ENCODE measurements at regions not wholly inside any gene's neighbourhood (a gene's known extent, or its start where the extent isn't known, plus 50 kb on each side); places are given as distances from the start of the nearest gene placed in this dataset.

- Histone ChIP-seq H3K4me1 (ENCODE audit: control insufficient read depth, insufficient read depth, low read length) (peaks cover 14% of the 10 kb centered on the region), H3K27ac (ENCODE audit: insufficient read depth, low read depth, low read length, poor library complexity, severe bottlenecking) (peak overlapping the region; percentile 68), H3K9me3 (ENCODE audit: control insufficient read depth, low read length) (no peaks in the 10 kb centered on the region), H3K27me3 (ENCODE audit: control insufficient read depth, insufficient read depth, low read length, poor library complexity, severe bottlenecking) (no peaks in the 10 kb centered on the region), H3K4me3 (ENCODE audit: insufficient read depth, low read depth, low read length) (no peak overlapping the region), H3K36me3 (ENCODE audit: control insufficient read depth, insufficient read depth, low read length) (no peaks in the 10 kb centered on the region)
- WGBS, 2 experiments, result 1 to 3% methylated on average over 9 of the region's 9 CpGs
Observed at GRCh38 chr5:4212981-4213819, 617.6 kb downstream of the IRX1 start.

DNA sequence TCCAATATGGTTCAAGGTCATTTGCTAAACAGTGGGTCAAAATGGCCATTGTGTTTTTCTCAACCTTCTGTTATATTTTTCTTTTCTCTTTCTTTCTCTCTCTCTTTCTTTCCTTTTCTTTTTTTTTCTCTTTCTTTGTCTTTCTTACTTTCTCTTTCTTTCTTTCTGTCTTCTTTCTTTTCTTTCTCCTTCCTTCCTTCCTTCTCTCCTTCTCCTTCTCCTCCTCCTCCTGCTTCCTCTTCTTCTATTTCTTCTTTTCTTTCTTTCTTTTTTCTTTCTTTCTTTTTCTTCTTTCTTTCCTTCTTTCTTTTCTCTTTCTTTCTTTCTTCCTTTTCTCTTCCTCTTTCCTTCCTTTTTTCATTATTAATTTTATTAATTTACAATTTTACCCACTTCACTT is 619.5 kb downstream of the IRX1 start:
- Histone ChIP-seq H3K4me3 (ENCODE audit: insufficient read depth, low read depth, low read length) (no peak overlapping the region), H3K4me1 (ENCODE audit: control insufficient read depth, insufficient read depth, low read length) (peaks cover 14% of the 10 kb centered on the region), H3K9me3 (ENCODE audit: control insufficient read depth, low read length) (no peaks in the 10 kb centered on the region), H3K27ac (ENCODE audit: insufficient read depth, low read depth, low read length, poor library complexity, severe bottlenecking) (no peak overlapping the region), H3K27me3 (ENCODE audit: control insufficient read depth, insufficient read depth, low read length, poor library complexity, severe bottlenecking) (no peaks in the 10 kb centered on the region), H3K36me3 (ENCODE audit: control insufficient read depth, insufficient read depth, low read length) (no peaks in the 10 kb centered on the region)

DNA sequence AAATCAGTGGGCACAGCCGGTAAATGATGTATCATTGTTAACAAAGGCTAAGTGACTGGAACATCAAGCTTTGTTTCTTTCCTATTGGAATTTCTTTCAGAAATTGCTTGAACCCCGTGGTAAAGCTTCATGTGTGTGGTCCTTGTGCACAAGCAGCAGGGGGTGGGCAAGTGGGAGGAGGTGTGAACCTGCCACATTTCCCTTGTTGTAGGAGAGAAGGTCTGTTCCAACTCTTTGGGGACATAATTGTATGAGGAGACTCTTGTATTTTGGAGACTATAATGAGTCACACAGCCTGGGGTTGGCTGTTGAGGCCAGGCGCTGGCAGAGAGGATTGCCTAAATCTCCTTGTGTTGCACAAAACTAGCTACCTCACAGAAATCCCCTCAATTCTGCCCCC is 620.5 kb downstream of the IRX1 start:
- Histone ChIP-seq H3K27me3 (ENCODE audit: control insufficient read depth, insufficient read depth, low read length, poor library complexity, severe bottlenecking) (no peaks in the 10 kb centered on the region), H3K4me1 (ENCODE audit: control insufficient read depth, insufficient read depth, low read length) (peaks cover 14% of the 10 kb centered on the region), H3K9me3 (ENCODE audit: control insufficient read depth, low read length) (no peaks in the 10 kb centered on the region), H3K36me3 (ENCODE audit: control insufficient read depth, insufficient read depth, low read length) (no peaks in the 10 kb centered on the region), H3K27ac (ENCODE audit: insufficient read depth, low read depth, low read length, poor library complexity, severe bottlenecking) (no peak overlapping the region), H3K4me3 (ENCODE audit: insufficient read depth, low read depth, low read length) (no peak overlapping the region)
- 82 to 87% methylated on average over 3 of the region's 3 CpGs for WGBS, 2 experiments

- peaks cover 4% of the 10 kb centered on the region for H3K4me1 ChIP-seq (ENCODE audit: control insufficient read depth, insufficient read depth, low read length)
- H3K4me3 ChIP-seq (ENCODE audit: insufficient read depth, low read depth, low read length), result no peak overlapping the region
- no peak overlapping the region for H3K27ac ChIP-seq (ENCODE audit: insufficient read depth, low read depth, low read length, poor library complexity, severe bottlenecking)
- WGBS, 2 experiments, result 93 to 96% methylated on average over 6 to 7 of the region's 7 CpGs
- no peaks in the 10 kb centered on the region for H3K9me3 ChIP-seq (ENCODE audit: control insufficient read depth, low read length)
- H3K36me3 ChIP-seq (ENCODE audit: control insufficient read depth, insufficient read depth, low read length), result no peaks in the 10 kb centered on the region
- H3K27me3 ChIP-seq (ENCODE audit: control insufficient read depth, insufficient read depth, low read length, poor library complexity, severe bottlenecking), result no peaks in the 10 kb centered on the region
Observed at GRCh38 chr5:4220016-4220415, 624.4 kb downstream of the IRX1 start.

DNA sequence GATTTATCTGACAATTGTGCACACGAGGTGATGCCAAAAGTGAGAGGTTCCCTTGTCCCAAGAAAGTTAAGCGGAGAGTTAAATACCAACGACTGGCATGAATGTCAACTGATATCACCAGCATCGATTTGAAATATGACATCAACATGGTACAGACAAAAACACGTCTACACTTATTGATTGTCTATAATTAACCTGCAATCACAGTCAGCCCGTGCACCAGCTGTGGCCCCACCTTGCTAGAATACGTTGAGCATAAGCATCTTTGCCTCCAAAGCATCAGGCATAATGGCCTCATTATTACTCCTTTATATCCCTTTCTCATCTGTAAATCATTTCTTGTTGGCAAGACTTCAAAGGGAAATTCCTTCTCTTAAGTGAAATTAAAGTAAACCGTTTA is 625.4 kb downstream of the IRX1 start:
- Histone ChIP-seq H3K9me3 (ENCODE audit: control insufficient read depth, low read length) (no peaks in the 10 kb centered on the region), H3K27ac (ENCODE audit: insufficient read depth, low read depth, low read length, poor library complexity, severe bottlenecking) (no peak overlapping the region), H3K4me1 (ENCODE audit: control insufficient read depth, insufficient read depth, low read length) (peaks cover 4% of the 10 kb centered on the region), H3K36me3 (ENCODE audit: control insufficient read depth, insufficient read depth, low read length) (no peaks in the 10 kb centered on the region), H3K4me3 (ENCODE audit: insufficient read depth, low read depth, low read length) (no peak overlapping the region), H3K27me3 (ENCODE audit: control insufficient read depth, insufficient read depth, low read length, poor library complexity, severe bottlenecking) (no peaks in the 10 kb centered on the region)
- 90 to 97% methylated on average over 7 to 8 of the region's 8 CpGs for WGBS, 2 experiments

- H3K27ac ChIP-seq (ENCODE audit: insufficient read depth, low read depth, low read length, poor library complexity, severe bottlenecking), result no peak overlapping the region
- no peaks in the 10 kb centered on the region for H3K27me3 ChIP-seq (ENCODE audit: control insufficient read depth, insufficient read depth, low read length, poor library complexity, severe bottlenecking)
- H3K9me3 ChIP-seq (ENCODE audit: control insufficient read depth, low read length), result no peaks in the 10 kb centered on the region
- no peaks in the 10 kb centered on the region for H3K36me3 ChIP-seq (ENCODE audit: control insufficient read depth, insufficient read depth, low read length)
- H3K4me1 ChIP-seq (ENCODE audit: control insufficient read depth, insufficient read depth, low read length), result peaks cover 4% of the 10 kb centered on the region
- H3K4me3 ChIP-seq (ENCODE audit: insufficient read depth, low read depth, low read length), result no peak overlapping the region
- WGBS, 2 experiments, result 90 to 92% methylated on average over 6 of the region's 6 CpGs
Observed at GRCh38 chr5:4222147-4222546, 626.5 kb downstream of the IRX1 start.

GRCh38 chr5:4222821-4223220 is 627.2 kb downstream of the IRX1 start:
- 94 to 95% methylated on average over 15 of the region's 15 CpGs for WGBS, 2 experiments
- Histone ChIP-seq H3K27me3 (ENCODE audit: control insufficient read depth, insufficient read depth, low read length, poor library complexity, severe bottlenecking) (no peaks in the 10 kb centered on the region), H3K27ac (ENCODE audit: insufficient read depth, low read depth, low read length, poor library complexity, severe bottlenecking) (no peak overlapping the region), H3K36me3 (ENCODE audit: control insufficient read depth, insufficient read depth, low read length) (no peaks in the 10 kb centered on the region), H3K4me1 (ENCODE audit: control insufficient read depth, insufficient read depth, low read length) (no peaks in the 10 kb centered on the region), H3K9me3 (ENCODE audit: control insufficient read depth, low read length) (no peaks in the 10 kb centered on the region), H3K4me3 (ENCODE audit: insufficient read depth, low read depth, low read length) (no peak overlapping the region)

DNA sequence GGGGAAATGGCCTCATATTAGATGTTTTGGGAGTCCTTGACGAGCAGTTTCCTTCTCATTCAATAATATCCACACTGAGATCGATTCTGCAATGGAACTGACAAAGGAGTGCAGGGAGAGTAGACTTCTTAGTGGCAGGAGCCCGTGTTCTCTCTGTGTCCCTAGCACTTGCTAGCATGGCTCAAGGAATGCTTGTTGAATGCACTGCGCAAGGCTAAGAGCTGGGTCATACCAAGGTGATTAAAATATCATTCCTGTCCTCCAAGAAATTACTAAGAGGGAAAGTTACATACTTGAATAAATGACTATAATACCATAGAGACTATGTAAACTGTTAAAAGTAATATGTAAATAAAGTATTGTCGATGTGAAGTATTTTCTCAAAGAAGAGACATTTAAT is 630.1 kb downstream of the IRX1 start:
- Histone ChIP-seq H3K36me3 (ENCODE audit: control insufficient read depth, insufficient read depth, low read length) (no peaks in the 10 kb centered on the region), H3K27ac (ENCODE audit: insufficient read depth, low read depth, low read length, poor library complexity, severe bottlenecking) (no peak overlapping the region), H3K27me3 (ENCODE audit: control insufficient read depth, insufficient read depth, low read length, poor library complexity, severe bottlenecking) (no peaks in the 10 kb centered on the region), H3K9me3 (ENCODE audit: control insufficient read depth, low read length) (no peaks in the 10 kb centered on the region), H3K4me1 (ENCODE audit: control insufficient read depth, insufficient read depth, low read length) (peaks cover 16% of the 10 kb centered on the region), H3K4me3 (ENCODE audit: insufficient read depth, low read depth, low read length) (no peak overlapping the region)
- 94 to 95% methylated on average over 4 of the region's 5 CpGs for WGBS, 2 experiments

DNA sequence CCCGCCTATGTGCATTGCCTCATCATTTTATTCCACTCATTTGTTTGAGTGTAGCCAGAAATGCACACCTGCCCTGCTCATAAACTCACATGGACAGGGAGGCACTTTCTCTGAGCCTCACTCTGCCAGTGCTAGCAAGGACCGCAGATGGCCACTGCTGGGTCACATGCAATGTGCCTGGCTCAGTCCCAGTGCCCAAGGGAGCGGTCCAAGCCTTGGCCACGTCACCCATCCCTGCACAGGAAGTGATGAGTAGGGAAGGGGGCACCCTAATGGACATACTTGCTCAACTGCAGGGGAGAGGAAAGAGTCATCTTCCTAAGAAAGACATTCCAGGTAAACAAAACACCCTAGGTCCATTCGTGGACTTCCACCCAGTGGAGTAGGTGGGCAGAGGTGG is 630.9 kb downstream of the IRX1 start:
- H3K4me1 ChIP-seq (ENCODE audit: control insufficient read depth, insufficient read depth, low read length), result peaks cover 24% of the 10 kb centered on the region
- H3K36me3 ChIP-seq (ENCODE audit: control insufficient read depth, insufficient read depth, low read length), result no peaks in the 10 kb centered on the region
- H3K4me3 ChIP-seq (ENCODE audit: insufficient read depth, low read depth, low read length), result no peak overlapping the region
- no peak overlapping the region for H3K27ac ChIP-seq (ENCODE audit: insufficient read depth, low read depth, low read length, poor library complexity, severe bottlenecking)
- H3K27me3 ChIP-seq (ENCODE audit: control insufficient read depth, insufficient read depth, low read length, poor library complexity, severe bottlenecking), result no peaks in the 10 kb centered on the region
- no peaks in the 10 kb centered on the region for H3K9me3 ChIP-seq (ENCODE audit: control insufficient read depth, low read length)
- WGBS, 2 experiments, result 92 to 93% methylated on average over 5 of the region's 5 CpGs

GRCh38 chr5:4228708-4229107 is 633.1 kb downstream of the IRX1 start:
- Histone ChIP-seq H3K4me1 (ENCODE audit: control insufficient read depth, insufficient read depth, low read length) (peaks cover 27% of the 10 kb centered on the region), H3K36me3 (ENCODE audit: control insufficient read depth, insufficient read depth, low read length) (no peaks in the 10 kb centered on the region), H3K27ac (ENCODE audit: insufficient read depth, low read depth, low read length, poor library complexity, severe bottlenecking) (no peak overlapping the region), H3K4me3 (ENCODE audit: insufficient read depth, low read depth, low read length) (no peak overlapping the region), H3K9me3 (ENCODE audit: control insufficient read depth, low read length) (no peaks in the 10 kb centered on the region), H3K27me3 (ENCODE audit: control insufficient read depth, insufficient read depth, low read length, poor library complexity, severe bottlenecking) (no peaks in the 10 kb centered on the region)
- 95 to 97% methylated on average over 6 of the region's 6 CpGs for WGBS, 2 experiments

Data from ectodermal cell (in vitro differentiated cells).